Neural crest cell (in vitro differentiated cells): ENCODE measurements at regions not wholly inside any gene's neighbourhood (a gene's known extent, or its start where the extent isn't known, plus 50 kb on each side); places are given as distances from the start of the nearest gene placed in this dataset.

Experiments used
- DNase-seq: peaks from one replicate; pipeline ENCODE4 v3.0.0; 2021; ENCODE audit warnings: low read depth, mixed read lengths, low spot score
- H3K27ac Mint-ChIP-seq: one replicate; pipeline ENCODE4 v1.8.0; 2021; ENCODE audit warnings: mild to moderate bottlenecking, mixed read lengths; ENCODE audit not compliant: unreplicated experiment
- H3K27me3 Mint-ChIP-seq: 2 replicates; pipeline ENCODE4 v1.8.0; 2021; ENCODE audit warnings: low read depth, mild to moderate bottlenecking, mixed read lengths
- H3K36me3 Mint-ChIP-seq: 2 replicates; pipeline ENCODE4 v1.8.0; 2021; ENCODE audit warnings: low read depth, mild to moderate bottlenecking, mixed read lengths
- H3K4me1 Mint-ChIP-seq: 2 replicates; pipeline ENCODE4 v1.8.0; 2021; ENCODE audit warnings: mixed read lengths
- H3K4me3 Mint-ChIP-seq: one replicate; pipeline ENCODE4 v1.8.0; 2021; ENCODE audit warnings: mild to moderate bottlenecking, mixed read lengths
- H3K9me3 Mint-ChIP-seq: 2 replicates; pipeline ENCODE4 v1.8.0; 2021; ENCODE audit warnings: mixed read lengths
- TF ChIP-seq, protein P1 (sequence below): fragments of 200-600 bp; sonication (generic); conservative IDR thresholded peaks from 2 replicates; pipeline ENCODE4 v1.5.0; 2021; ENCODE audit warnings: antibody characterized with exemption, mild to moderate bottlenecking

DNA sequence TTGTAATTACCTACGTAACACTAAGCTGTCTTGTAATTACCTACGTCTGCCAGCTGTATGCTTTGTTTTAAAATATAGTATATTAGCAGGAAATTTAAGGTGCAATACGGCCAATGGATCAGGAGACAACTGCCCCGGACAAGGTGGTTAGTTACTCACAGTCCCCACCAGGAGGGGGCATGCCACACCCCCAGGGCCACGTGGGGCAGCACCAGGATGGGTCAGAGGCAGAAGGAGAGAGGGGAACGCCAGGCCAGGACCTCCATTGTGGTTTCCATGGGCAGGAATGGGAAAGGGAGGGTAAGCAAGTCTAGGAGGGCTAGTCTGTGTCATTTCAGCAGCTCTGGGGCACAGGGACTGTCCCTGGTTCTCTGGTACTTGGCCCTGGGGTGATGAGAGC, 140.1 kb downstream of the URI1 start:
- no peak overlapping the region for H3K4me3 Mint-ChIP-seq
- no peaks in the 10 kb centered on the region for H3K4me1 Mint-ChIP-seq
- H3K27me3 Mint-ChIP-seq = peaks cover 2% of the 10 kb centered on the region
- peak overlapping the region; percentile 80 for H3K27ac Mint-ChIP-seq
- no peaks in the 10 kb centered on the region for H3K9me3 Mint-ChIP-seq
- no peak for DNase-seq
- TF ChIP-seq, protein P1, sequence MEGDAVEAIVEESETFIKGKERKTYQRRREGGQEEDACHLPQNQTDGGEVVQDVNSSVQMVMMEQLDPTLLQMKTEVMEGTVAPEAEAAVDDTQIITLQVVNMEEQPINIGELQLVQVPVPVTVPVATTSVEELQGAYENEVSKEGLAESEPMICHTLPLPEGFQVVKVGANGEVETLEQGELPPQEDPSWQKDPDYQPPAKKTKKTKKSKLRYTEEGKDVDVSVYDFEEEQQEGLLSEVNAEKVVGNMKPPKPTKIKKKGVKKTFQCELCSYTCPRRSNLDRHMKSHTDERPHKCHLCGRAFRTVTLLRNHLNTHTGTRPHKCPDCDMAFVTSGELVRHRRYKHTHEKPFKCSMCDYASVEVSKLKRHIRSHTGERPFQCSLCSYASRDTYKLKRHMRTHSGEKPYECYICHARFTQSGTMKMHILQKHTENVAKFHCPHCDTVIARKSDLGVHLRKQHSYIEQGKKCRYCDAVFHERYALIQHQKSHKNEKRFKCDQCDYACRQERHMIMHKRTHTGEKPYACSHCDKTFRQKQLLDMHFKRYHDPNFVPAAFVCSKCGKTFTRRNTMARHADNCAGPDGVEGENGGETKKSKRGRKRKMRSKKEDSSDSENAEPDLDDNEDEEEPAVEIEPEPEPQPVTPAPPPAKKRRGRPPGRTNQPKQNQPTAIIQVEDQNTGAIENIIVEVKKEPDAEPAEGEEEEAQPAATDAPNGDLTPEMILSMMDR = no peak
- H3K36me3 Mint-ChIP-seq = no peaks in the 10 kb centered on the region

DNA sequence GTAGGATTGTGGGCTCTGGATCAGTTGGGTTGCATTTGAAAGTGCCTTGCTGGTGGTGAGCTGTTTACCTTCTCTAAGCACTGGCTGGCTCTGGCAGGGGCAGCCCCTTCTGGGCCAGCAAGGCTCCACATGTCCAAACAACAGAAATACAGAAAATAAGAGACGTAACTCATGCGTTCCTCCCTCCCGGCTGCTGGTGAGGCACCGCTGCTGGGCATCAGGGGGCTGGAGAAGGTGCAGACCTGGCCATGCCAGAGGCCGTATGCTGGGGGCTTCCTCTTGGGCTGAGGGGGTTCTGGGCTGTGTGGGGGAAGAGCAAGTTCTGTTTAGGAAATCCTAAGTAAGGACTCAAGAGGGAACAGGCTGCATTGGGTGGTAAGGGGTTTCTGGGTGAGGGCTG, 140.6 kb downstream of the URI1 start:
- no peaks in the 10 kb centered on the region for H3K36me3 Mint-ChIP-seq
- no peaks in the 10 kb centered on the region for H3K4me1 Mint-ChIP-seq
- TF ChIP-seq, protein P1 = no peak
- H3K27me3 Mint-ChIP-seq = peaks cover 2% of the 10 kb centered on the region
- DNase-seq = no peak
- H3K27ac Mint-ChIP-seq = peak overlapping the region; percentile 80
- no peaks in the 10 kb centered on the region for H3K9me3 Mint-ChIP-seq
- H3K4me3 Mint-ChIP-seq = no peak overlapping the region

DNA sequence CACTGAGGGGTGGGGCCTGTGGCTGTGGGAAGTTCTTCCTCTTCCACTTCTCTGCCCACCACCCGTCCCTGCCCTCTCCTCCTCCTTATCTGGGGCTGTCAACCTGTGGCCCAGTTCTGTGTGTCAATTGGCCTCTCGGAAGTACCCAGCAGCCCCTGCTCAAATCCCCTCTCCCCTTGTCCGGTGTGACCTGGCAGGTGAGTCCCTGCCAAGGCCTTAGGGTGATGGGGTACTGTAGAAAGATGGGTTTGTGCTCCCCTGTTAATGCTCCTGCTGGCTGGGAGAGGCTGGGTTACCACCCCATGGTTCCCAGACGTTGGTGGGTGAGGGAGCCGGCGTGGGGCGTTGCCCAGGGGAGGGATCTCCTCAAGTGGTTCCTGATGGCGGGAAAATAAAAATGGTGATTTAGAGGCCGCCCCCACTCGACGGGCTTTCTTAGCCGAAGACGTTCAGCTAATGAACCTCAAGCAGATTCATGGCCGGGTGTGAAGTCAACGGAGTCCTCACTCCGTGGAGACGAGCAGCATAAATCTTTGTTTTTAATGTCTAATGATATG, 141.2 kb downstream of the URI1 start:
- DNase-seq = no peak
- TF ChIP-seq, protein P1 = no peak
- no peak overlapping the region for H3K4me3 Mint-ChIP-seq
- no peaks in the 10 kb centered on the region for H3K36me3 Mint-ChIP-seq
- peaks cover 2% of the 10 kb centered on the region for H3K27me3 Mint-ChIP-seq
- no peaks in the 10 kb centered on the region for H3K4me1 Mint-ChIP-seq
- no peaks in the 10 kb centered on the region for H3K9me3 Mint-ChIP-seq
- no peak overlapping the region for H3K27ac Mint-ChIP-seq

DNA sequence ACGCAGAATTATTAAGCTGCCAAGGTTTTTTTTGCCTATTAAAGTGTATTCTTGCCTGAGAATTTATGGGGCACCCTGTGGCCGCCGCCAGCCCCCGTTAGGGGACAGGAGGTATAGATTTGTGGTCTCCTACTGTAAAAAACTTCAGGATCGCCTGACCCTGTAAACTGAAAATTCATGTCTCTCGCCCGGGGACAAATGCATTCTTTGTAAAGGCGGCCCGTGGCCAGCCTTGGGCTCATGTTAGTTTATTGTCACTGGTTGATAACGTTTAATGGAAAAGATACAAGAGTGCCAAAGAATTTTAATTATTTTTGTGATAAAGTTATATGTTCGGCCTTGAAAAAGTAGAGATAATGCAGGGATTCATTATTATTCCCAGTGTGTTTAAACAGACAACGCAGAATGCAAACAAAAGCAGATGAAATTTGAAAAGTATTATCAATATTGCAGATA, 141.7 kb downstream of the URI1 start:
- TF ChIP-seq, protein P1 = no peak
- Mint-ChIP-seq H3K4me3 (no peak overlapping the region), H3K4me1 (no peaks in the 10 kb centered on the region), H3K27ac (no peak overlapping the region), H3K36me3 (no peaks in the 10 kb centered on the region), H3K27me3 (peaks cover 2% of the 10 kb centered on the region), H3K9me3 (no peaks in the 10 kb centered on the region)
- no peak for DNase-seq

DNA sequence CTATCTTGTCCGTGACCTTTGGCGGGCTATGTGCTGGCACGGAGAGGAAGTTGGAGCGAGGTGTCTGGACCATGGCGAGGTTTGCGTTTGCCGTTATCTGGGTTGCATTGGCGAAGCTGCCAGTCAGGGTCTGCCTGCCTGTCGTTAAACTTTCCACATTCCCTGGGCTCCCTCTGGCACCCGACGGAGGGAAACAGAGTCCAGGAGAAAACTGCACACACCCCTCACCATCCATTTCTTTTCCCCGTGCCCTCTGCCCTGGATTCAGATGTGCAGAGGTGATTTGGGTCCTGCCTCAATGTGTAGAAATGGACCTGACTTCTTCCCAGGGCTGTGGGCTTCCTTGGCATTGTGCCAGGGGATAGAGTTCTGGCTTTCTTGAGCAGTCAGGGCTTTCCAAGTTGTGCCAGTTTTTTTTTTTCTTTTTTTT, 142.4 kb downstream of the URI1 start:
- no peak overlapping the region for H3K4me3 Mint-ChIP-seq
- TF ChIP-seq, protein P1 = no peak
- no peaks in the 10 kb centered on the region for H3K9me3 Mint-ChIP-seq
- peaks cover 2% of the 10 kb centered on the region for H3K27me3 Mint-ChIP-seq
- H3K27ac Mint-ChIP-seq = no peak overlapping the region
- H3K4me1 Mint-ChIP-seq = no peaks in the 10 kb centered on the region
- DNase-seq = no peak
- H3K36me3 Mint-ChIP-seq = no peaks in the 10 kb centered on the region

DNA sequence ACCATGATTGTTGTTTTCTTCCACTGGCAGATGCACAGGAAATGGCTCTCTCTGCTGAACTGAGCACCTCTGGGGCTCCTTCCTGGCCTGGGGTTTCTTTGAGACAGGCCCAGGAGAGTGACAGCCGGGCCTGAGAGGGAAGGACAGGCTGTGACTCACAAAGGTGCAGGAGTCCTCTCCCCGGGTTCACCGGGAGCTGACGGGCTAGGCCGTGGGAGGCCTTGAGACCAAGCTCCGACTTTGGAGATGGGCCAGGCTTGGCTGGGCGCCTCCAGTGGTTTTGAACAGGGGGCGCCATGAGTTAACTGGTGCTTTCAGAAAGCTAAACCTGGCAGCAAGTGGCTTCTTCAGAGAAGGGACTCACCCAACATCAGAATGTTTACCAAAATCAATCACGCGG, 143.4 kb downstream of the URI1 start:
- H3K9me3 Mint-ChIP-seq = no peaks in the 10 kb centered on the region
- TF ChIP-seq, protein P1 = no peak
- H3K36me3 Mint-ChIP-seq = no peaks in the 10 kb centered on the region
- H3K4me1 Mint-ChIP-seq = no peaks in the 10 kb centered on the region
- no peak overlapping the region for H3K27ac Mint-ChIP-seq
- H3K27me3 Mint-ChIP-seq = no peaks in the 10 kb centered on the region
- no peak overlapping the region for H3K4me3 Mint-ChIP-seq
- no peak for DNase-seq
